Inflammatory macrophage treated with lipopolysaccharide for 1 hour (primary cell): ENCODE measurements at regions not wholly inside any gene's neighbourhood (a gene's known extent, or its start where the extent isn't known, plus 50 kb on each side); places are given as distances from the start of the nearest gene placed in this dataset.

Source experiments
- DNase-seq, 2 donors: peaks; one replicate each; pipeline ENCODE4 v3.0.0-alpha.2; 2020 to 2022

- DNase-seq: no peak
Measured at GRCh38 chr5:159764283-159765134, 151.8 kb upstream of the ADRA1B start.

- no peak for DNase-seq
Measured at GRCh38 chr5:159765135-159765433, 151.2 kb upstream of the ADRA1B start.

DNA sequence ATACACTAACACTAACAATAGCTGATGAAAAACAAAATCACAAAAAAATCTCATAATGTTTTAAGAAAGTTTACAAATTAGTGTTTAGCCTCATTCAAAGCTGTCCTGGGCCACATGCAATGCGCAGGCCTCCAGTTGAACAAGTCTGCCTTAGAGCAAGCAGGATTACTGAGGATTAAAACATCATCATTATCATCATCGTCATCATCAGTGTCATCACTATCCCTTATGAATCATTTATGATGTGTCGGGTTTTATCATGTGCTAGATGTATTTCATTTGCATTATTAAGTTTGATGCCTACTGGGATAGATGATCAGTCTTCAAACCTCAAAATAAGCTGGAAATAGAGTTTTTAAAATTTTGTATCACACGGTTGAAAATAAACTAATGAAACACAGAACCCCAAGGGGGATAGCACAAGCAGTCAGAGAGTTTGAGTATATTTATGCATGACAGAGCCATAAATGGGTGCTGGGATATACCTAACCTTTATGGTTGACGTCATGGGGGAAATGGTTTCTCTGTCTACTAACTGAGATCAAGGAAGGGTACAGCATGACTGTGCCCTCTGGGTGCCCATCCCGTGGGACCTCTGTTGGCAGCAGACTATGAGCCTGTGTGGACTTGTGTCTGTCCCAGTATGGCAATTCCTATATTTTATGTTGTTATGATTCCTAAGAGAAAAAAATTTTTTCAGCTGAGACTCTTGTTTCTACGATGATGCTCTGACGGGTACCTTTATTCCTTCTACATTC is 150.3 kb upstream of the ADRA1B start:
- DNase-seq: no peak

DNA sequence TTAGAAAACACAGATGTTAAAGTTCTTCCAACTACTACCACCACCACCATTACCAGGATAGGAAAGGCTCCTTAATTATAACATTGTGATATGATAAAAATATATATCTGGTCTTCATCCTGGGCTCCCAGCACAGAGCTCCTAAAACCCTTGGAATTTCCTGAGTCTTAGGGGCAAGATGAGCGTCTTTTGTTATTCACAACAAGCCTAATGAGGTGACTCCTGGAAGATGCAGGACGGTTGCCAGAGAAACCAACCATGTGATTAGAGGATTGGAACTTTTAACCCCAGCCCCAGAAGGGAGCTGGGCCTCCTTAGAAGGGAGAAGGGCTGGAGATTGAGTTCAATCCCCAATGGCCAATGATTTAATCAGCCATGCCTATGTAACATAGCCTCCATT is 148.0 kb upstream of the ADRA1B start:
- DNase-seq: no peak

DNA sequence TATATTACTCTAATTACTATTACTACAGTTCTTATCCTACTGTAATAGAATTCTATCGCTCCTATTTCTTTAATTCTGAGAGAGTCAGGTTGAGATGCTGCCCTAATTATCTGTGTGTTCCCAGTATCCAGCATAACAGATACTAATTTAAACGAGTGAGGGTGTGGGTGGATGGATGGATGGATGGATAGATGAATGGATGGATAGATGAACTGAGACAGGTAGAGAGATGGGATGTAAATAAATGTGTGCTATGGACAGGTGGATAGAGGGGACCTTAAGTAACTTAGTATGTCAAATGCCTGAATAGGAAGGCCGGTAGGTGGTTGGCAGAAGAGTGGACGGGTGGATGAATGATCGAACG is 143.6 kb upstream of the ADRA1B start:
- DNase-seq: no peak

DNA sequence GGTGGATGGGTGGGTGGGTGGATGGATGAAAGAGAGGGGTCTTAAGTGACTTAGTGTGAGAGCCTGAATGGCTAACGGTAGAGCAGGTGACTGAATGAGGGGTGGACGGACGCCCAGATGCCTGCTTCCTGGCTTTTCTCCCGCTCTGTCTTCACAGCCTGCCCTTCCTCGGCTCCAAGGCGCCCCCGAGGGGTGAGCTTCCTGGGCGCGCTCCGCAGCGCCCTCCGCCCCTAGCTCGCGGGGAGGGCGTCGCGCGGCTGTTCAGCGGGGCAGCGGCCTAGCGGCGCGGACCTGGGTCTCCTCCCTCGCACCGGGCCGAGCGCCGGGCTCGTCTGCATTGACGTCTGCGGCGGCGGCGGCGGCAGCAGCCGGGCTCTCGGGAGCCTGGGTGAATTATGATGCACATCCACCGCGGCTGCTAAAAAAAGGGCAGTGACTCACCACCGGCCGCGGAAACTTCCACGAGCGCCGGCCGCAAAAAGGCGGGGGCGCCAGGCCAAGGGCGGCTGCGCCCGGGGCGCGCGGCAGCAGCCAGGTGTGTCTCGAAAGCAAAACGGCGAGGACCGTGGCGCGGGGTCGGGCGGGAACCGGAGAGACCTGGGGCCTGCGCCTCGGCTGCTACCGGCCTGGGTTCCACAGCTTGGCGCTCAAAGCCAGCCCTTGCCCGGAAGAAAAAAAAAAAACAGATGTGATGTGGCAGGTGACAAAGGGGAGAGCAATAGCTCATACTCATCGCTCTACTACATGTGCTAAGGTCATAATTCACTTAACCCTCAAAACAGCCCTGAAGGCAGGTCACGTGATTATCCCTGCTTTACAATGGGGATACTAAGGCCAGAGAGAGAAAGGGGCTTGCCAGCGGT is 143.0 kb upstream of the ADRA1B start:
- DNase-seq: peak; percentile 77 to 83

GRCh38 chr5:159774476-159775031 is 141.7 kb upstream of the ADRA1B start:
- no peak for DNase-seq

GRCh38 chr5:159775890-159776289 is 140.4 kb upstream of the ADRA1B start:
- DNase-seq: no peak

DNA sequence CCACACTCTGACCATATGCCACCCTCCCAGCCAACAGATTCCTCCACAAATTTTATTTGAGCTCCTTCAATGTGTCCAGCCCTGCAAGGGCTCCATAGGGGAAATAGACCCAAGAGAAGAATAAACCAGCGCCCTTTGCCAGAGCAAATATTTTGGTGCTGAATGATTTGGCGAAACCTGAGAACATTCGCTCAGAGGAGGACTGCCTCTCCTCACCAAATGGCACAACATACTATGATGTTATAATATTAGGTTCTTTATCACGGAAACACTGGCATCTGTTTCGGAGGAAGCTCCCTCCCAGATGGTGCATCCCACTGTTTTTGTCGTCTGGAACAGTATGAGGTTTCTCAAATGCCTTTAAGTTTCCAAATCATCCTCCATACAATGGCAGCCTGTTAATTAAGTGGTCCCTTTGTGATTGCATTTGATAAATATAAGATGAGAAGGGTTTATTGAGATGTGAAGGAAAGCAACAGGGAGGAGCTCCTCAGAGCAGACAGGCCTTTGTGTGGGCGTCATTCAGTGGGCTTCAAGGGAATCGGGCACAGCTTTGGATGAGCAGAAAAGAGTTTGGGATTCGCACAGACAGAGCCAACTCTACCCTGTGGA is 139.1 kb upstream of the ADRA1B start:
- no peak for DNase-seq

DNA sequence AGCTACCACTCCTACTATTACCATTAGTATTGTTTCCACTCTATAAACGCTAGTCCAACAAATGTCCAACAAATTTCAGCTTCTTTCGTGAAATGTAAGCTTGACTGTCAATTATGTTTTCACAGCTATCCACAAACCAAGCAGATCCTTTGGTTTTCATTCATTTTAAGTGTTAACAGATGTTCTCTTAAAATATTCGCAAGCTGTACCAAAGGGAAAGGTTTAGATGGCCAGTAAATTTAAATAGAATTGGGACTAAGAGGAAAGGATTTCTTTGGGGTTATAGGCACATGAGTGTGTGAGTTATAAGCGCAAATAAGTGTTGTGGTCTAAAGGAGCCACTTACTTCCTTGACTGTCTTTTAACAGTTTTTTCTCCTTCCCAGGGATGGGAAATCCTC is 136.8 kb upstream of the ADRA1B start:
- DNase-seq: no peak

DNA sequence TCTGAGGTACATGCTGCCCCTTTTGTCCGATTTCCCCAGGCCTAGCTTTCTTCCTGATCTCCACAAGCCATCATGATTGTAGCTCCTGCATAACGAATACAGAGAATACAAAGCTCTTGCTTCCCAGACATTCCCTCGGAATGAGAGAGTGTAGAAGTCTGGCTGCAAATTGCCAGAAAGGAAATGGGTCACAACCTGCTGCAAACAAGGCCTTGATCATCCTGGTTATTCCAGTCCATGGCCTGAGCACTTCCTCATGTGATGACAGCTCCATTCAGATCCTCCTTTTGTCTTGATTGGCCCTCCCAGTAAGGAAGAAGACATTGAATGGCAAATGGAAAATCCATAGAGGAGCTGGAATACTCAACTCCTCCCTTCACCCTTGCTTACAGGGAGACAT is 136.0 kb upstream of the ADRA1B start:
- no peak for DNase-seq

DNA sequence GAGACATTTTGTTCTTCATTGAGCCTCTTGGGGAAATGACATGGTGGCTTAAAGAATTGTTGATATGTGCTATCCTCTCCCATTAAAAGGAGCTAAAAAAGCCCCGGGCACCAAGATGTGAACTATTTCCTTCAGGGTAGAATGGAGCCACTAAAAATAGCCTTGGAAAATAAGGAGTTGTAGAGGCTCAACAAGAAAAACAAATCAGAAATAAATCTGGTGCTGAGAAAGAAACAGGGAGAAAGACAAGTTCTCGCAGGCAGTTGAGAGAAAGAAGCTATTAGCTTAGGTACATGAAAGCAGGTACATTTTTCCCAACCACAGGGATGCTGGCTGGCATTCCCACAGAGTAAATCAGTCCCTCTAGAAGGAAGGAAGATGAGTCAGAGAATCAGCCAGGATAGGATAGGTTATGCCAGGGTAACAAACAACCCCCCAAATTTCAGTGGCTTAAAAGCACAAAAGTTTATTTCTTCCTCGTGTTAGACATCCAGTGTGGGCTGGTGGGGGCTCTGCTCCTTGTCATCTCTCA is 134.6 kb upstream of the ADRA1B start:
- no peak for DNase-seq

- peak in 1 of 2 donors; percentile 35 for DNase-seq
Measured at GRCh38 chr5:159782197-159782994, 133.9 kb upstream of the ADRA1B start.

- no peak for DNase-seq
Measured at GRCh38 chr5:159782995-159783300, 133.3 kb upstream of the ADRA1B start.

DNA sequence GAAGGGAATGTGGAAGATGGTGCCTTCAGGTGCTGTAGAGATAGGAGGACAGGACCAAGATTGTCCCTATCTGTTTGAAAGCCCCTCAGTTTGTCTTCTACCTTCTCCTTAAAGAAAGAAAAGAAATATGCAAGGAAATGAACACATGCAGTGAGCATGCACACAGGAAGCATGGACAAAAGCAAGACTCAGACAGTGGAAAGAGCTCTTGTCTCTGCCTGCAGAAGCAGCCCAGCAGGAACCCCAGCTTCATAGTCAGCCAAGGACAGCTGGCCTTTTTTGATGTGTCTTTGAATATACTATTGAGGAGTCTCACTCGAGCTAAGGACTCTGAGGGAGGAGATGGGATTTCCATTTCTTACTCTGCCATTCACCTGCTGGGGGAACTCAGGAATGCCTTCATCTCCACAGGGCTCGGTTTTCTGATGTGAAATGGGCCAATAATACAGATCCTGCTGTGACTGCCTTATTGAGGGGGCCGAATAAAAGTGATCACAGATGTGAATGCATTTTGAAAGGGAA is 132.5 kb upstream of the ADRA1B start:
- no peak for DNase-seq

DNA sequence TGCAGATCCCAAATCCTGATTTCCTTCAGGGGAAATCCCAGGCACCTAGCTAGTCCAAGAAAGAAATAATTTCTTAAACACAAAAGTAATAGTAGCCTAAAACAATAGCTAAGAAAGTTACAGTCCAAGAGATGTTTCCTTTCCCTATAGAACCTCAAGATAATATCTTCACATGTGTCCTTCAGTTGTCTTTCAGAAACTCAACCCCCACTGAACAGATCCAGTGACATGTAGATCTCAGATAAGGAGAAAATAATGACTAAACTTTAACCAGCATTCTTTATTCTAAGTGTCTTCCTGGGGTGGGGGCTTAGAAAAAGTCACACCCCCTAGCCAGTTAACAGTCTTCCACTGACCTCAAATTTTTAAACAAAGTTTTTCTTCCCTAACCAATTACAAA is 131.3 kb upstream of the ADRA1B start:
- DNase-seq: no peak

GRCh38 chr5:159785656-159786055 is 130.6 kb upstream of the ADRA1B start:
- DNase-seq: no peak

- no peak for DNase-seq
Measured at GRCh38 chr5:159786201-159786600, 130.1 kb upstream of the ADRA1B start.

DNA sequence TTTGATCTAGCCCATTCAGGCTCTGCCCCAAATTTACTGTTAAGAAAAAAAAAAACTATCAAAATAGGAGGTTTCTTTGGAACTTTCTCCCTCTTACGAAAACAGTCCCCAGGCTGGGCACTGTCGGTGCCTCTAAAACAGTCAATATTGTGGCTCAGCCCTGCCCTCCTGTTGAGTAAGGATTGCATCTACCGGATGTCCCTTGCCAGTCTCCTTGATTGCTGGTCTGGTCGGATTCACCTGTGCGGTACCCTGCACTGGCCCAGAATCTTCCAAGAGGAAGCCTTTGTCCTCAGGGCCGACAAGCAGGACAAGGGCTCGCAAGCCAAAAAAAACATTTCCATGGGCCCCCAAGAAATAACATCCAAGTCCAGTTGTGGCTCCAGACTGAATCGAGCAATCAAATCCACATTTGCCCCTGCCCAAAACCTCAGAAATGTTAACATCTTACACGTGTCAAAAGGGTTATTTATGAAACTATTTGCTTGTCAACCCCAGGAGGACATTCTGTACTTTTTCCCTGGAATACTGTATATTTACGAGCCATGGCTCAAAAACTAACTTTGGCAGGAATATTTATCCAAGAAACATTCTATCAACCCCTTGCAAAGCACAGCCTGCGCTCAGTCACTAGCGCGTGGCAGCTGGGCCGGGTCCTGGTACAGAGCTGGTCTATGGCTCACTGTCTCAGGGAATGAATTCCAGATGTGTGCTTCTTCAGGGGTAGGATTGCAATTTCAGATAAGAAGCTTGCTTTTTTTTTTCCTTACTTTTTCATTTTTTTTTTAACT is 129.2 kb upstream of the ADRA1B start:
- DNase-seq: no peak

- DNase-seq: no peak
Measured at GRCh38 chr5:159787837-159788236, 128.4 kb upstream of the ADRA1B start.

DNA sequence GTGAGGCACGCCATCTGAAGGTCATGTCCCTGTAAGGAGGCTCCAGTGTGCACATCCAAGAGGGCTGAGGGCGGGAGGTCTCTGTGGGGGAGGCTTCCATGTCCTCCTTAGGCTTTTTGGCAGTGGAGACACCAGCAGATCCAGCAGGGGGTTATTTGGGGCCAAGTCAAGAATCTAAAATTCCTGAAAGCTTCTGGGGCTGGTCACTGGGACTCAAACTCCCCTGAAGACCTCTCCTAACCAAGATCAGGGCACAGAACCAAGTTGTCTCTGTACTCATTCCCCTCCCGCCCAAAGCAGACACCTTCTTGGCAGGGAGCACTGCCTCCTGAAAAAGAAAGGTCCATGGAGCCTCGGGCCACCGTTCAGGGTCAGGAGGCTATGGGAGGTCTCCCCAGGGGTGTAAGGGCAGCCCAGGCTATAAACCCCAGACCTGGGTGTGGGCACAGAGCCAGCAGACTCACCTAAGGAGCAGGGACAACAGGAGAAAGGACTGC is 127.4 kb upstream of the ADRA1B start:
- DNase-seq: no peak
